Urothelium cell line (cell line): ENCODE measurements at regions not wholly inside any gene's neighbourhood (a gene's known extent, or its start where the extent isn't known, plus 50 kb on each side); places are given as distances from the start of the nearest gene placed in this dataset.

Experiments
- DNase-seq: peaks from one replicate; pipeline ENCODE4 v3.0.0; 2011; ENCODE audit warnings: low spot score, mixed read lengths
- FAIRE-seq: peaks from 2 replicates; lab custom pipeline; 2011; peaks lifted over from hg19 to GRCh38; lab: Jason Lieb, UNC

DNA sequence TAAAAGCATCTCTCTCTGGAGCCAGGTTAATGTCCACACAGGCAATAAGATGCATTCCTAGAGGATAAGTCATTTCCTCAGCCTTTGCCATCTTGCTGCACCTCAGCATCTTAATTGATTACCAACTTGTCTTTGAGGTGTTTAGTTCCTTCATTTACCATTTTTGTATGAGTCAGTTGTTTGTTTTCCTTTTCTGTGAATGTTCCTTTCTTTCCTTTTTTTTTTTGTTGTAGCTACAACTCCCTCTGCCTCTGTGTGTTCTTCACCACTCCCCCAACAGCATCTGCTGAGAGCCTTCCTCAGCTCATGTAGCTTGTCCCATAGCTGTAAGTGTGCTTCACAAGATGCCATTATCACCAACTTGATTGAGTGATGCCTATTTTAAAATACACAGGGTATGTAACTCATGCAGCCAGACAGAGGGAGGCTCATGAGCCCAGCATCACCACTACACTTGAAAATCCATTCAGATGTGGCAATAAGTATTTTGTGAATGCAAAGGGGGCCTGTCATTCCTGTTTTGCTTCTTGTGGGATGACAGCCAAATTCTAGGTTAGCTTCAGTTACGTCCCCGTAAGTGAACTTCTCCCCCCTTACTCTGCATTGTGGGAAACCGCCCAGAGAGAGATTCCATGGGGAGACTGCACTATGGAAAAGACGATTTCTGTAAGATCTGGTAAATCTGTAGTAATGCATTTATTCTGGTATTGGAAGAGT is 315.9 kb upstream of the ZEB2 start:
- DNase-seq (peak; percentile 28), FAIRE-seq (no peak)

GRCh38 chr2:144834998-144835633 is 315.2 kb upstream of the ZEB2 start:
- DNase-seq = peak; percentile 25
- FAIRE-seq = no peak

- FAIRE-seq (no peak), DNase-seq (no peak)
Observed at GRCh38 chr2:144834363-144834762, 314.4 kb upstream of the ZEB2 start.

DNA sequence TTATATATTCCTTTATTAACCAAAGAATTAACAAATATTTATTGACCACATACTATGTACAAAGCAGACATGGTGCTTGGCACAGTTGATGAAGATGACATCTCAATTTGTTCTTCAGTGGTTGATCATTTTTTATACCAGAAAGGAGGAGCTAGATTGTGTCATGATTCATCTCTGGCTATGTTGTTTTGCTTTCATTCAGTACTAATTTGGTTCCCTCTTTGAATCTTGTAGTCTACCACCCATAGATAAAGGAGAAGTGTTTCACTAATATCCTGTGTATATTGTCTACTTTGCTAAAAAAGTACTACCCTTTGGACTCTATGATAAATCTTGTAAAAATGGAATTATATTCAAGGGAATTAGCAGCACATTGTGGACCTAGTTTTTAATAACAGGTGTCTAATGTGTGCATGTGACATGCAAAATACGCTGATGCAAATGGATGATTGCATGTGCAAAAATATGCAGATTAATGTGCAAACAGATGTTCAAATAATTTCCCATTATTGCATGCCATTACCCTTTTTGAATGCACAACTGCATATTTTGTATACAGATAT is 313.2 kb upstream of the ZEB2 start:
- FAIRE-seq (no peak), DNase-seq (no peak)

DNA sequence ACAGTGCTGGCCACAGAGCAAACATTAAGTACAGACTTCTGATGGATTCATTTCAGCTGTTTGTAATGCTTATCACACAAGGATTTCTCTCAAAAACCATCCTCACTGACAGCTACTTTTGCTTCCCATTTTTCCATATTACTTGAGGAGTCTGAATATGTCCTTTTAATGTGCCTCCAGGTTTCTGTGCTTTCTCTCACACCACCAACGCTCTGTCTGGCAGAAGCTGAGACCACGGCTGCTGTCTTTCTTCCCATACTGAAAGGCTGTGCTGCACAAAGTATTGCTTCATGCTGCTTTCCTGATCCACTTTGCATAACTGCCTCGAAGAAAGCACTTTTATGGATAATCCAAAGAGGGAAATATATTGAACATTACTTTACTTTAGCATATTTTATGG is 312.1 kb upstream of the ZEB2 start:
- DNase-seq (no peak), FAIRE-seq (no peak)

- FAIRE-seq (no peak), DNase-seq (no peak)
Observed at GRCh38 chr2:144830543-144830942, 310.6 kb upstream of the ZEB2 start.

DNA sequence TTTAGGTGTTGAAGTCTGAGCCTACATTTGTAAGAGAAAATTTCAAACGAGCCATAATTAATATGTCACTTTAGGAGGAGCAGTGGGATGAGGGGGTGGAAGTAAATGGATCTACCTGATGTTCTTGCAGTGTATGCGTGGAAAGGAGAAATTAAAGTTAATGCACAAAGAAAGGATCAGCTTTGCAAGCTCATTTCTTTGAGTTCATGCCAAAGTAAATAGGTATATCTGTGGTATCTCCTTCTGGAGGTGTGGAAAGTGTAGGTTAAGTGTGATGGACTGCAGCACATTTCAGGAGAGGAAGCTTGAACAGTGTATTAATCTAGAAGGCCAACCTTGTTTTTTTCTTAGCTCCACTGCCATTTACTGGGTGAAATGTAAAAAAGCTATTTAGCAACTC is 307.5 kb upstream of the ZEB2 start:
- no peak for FAIRE-seq

DNA sequence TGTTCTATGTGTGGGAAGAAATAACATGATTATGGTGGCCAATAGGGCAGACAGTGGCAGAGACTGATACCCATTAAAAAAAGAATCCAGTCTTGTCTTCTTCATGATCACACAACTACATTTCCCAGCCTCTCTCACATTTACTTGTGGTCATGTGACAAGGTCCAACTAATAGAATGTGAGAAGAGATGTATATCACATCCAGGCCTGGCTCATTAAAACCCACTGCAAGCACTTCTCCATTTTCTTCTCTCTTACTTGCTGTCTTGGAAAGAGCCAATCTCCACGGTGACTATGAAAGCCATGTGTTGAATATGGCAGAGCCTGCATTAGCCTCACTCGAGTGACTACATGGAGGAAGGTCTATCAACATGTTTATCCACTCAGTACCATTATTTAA is 306.2 kb upstream of the ZEB2 start:
- no peak for FAIRE-seq
- no peak for DNase-seq

More for the DNA sequence above, 307.5 kb upstream of the ZEB2 start:
- no peak for DNase-seq

GRCh38 chr2:144825331-144826020 is 305.6 kb upstream of the ZEB2 start:
- DNase-seq = no peak
- no peak for FAIRE-seq

GRCh38 chr2:144824306-144825080 is 304.6 kb upstream of the ZEB2 start:
- DNase-seq (no peak), FAIRE-seq (no peak)

DNA sequence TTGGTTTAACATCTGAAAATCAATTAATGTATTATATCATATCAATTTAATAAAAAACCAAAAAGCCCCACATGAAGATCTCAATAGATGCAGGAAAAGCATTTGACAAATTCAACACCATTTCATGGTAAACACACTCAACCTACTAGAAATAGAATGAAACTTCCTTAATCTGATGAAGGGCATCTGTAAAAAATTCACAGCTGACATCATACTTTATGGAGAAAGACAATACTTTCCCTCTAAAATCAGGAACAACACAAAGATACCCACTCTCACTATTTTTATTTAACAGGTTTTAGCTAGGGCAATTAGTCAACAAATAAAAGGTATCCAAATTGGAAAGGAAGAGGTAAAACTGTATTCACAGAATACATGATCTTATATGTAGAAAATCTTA is 303.0 kb upstream of the ZEB2 start:
- FAIRE-seq (no peak), DNase-seq (no peak)

DNA sequence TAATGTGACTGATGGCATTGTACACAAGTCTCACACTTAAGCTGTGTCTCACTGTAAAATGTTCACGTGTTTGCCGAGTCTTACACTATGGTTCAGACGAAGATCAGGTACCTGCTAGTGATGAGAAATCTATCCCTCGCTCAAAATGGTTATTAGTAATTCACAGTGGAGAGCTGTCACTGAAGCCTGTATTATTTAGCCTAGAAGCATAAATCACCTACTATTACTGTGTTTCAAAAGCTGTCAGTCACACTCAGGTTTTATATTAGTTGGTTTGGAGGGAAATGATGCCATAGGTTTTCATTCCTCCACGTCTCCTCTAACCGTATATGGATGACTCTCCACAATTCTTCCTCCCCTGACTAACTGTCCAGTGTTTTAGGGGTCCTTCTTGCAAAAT is 292.4 kb upstream of the ZEB2 start:
- DNase-seq (no peak), FAIRE-seq (no peak)

DNA sequence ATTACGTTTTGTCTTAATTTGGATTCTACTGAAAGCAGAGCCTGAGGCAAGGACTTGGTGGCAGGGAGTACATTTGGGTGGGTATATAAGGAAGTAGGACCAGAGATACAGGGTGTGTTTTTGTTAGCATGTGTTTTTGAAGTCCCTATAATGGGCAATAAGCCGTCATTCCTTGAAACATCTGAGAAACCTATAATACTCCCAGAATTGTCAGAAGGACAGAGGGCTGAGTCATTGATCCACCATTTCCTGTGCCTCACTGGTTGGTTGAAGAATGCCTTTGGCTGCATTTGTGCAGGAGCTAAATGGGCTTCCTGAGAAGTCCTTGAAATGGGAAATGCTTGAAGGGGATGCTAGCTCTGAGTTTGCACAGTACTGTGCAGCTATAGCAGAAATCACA is 281.8 kb upstream of the ZEB2 start:
- no peak for FAIRE-seq

GRCh38 chr2:144801325-144801724 is 281.4 kb upstream of the ZEB2 start:
- DNase-seq (no peak), FAIRE-seq (no peak)

More for the DNA sequence above, 281.8 kb upstream of the ZEB2 start:
- DNase-seq = peak; percentile 43

DNA sequence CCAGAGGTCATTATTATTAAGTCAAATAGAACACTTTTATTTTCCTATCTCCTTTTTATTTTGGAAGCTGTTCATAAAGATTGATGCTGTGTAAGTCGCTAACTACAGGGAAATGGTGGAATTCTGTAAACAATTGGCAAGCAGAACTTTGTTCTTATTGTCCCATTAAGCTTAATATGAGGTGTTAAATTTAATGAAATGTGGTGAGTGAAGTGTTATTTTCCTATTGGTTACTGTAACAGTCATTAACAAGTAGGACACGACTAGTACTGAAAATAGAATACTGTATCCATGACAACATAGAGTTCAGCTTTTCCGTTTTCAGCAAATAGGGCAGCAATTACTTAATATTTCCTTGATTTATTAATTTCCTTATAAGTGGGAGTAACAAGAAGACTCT is 279.1 kb upstream of the ZEB2 start:
- FAIRE-seq = no peak
- no peak for DNase-seq

DNA sequence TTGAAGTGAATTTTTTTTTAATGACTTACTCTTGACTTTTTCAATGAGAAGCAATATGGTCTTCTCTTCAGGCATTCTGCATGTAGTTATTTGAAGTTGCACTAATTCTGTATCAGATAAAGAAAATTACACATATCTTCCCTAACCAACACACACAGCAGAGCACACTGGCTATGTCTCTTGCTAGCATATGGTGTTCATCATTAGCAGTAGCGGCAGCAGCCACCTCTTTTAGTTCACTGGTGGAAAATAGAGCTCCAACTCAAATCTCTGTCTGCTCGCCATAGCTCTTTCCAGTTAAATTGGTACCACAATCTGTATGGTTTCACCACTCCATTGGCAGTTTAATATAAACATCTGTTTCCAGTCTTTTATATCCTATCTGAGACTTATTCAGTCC is 278.1 kb upstream of the ZEB2 start:
- FAIRE-seq = no peak

GRCh38 chr2:144796936-144797335 is 277.0 kb upstream of the ZEB2 start:
- no peak for DNase-seq
- FAIRE-seq = no peak

More for the DNA sequence above, 278.1 kb upstream of the ZEB2 start:
- no peak for DNase-seq

DNA sequence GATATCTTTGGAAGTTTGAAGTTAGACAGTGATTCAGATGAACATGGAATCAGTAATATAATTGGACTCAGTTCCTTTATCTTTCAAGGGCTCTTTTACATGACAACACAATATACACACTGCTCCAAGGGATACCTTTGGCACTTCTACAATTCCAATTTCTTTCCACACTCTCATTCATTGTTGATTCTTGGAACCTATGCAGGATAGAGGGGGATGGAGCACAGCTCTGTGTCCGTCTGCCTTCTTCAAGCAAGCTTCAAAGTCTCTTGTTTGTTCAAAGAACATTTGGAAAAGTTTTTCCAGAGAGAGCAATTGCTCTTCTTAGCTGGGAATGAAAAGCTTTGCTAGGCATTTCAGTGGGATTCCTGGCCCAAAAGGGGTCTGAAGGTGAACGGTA is 276.2 kb upstream of the ZEB2 start:
- FAIRE-seq (no peak), DNase-seq (no peak)

DNA sequence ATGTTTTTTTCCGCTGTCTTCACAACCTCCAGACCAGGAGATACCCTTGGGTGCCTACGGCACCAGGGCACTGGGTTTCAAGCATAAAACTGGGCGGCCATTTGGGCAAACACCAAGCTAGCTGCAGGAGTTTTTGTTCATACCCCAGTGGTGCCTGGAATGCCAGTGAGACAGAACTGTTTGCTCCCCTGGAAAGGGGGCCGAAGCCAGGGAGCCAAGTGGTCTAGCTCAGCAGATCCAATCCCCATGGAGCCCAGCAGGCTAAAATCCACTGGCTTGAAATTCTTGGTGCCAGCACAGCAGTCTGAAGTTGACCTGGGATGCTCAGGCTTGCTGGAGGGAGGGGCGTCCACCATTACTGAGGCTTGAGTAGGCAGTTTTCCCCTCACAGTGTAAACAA is 265.3 kb upstream of the ZEB2 start:
- FAIRE-seq (no peak), DNase-seq (no peak)

DNA sequence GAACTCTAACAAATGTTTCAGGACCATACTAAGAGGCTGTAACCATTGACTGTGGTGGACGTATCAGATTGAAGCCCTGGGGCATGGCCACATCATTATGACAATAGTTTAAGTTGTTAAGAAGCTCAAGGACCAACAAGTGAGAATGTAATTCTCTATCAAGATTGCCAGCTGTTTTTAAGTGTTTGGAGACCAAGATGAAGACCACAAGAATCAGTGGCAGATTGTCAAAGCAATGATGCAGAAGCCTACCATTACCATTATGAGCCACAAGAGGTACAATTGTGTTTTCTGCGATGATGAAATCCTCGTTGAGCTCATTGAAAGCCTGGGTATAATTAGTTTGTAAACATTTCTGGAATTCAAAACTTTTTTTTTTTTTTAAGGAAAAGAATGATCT is 261.1 kb upstream of the ZEB2 start:
- DNase-seq (no peak), FAIRE-seq (no peak)

DNA sequence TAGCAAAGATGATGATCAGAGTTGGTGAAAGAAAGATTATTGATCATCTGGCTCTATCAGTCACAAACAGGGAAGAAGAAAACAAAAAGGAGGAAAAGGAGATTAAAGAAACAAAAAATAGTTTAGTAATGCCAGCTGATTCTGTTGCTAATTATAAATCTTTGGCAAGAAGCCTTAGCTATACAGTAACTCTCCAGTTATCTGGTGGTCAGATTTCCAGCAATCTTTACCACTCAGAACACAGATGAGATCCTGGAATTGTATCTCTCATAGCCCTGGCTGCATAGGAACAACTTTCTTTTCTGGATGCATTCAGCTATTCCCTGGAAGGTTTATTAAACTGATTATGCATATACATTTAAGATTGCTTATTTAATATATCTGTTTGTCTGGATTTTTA is 256.8 kb upstream of the ZEB2 start:
- FAIRE-seq (no peak), DNase-seq (no peak)
